GM12891 (cell line): ENCODE measurements at regions not wholly inside any gene's neighbourhood (a gene's known extent, or its start where the extent isn't known, plus 50 kb on each side); places are given as distances from the start of the nearest gene placed in this dataset.

Experiments
- PAX5 ChIP-seq: IDR thresholded peaks from 2 replicates; pipeline ENCODE4 v1.6.1; 2011; ENCODE audit warnings: low read length, moderate library complexity, mild to moderate bottlenecking; ENCODE audit not compliant: insufficient read depth, severe bottlenecking
- POLR2A ChIP-seq: IDR thresholded peaks from 2 replicates; pipeline ENCODE4 v1.6.1; 2011; ENCODE audit warnings: low read depth, low read length, control low read depth
- POLR2AphosphoS5 ChIP-seq: IDR thresholded peaks from 2 replicates; pipeline ENCODE4 v1.6.1; 2011; ENCODE audit warnings: low read depth, low read length, control low read depth
- POU2F2 ChIP-seq: IDR thresholded peaks from 2 replicates; pipeline ENCODE4 v1.6.1; 2011; ENCODE audit warnings: low read depth, mild to moderate bottlenecking, control low read depth, low read length, moderate library complexity
- TAF1 ChIP-seq: IDR thresholded peaks from 2 replicates; pipeline ENCODE4 v1.6.1; 2011; ENCODE audit warnings: low read depth, low read length, control low read depth

GRCh38 chr5:165163861-165164260 is 1658.4 kb downstream of the MAT2B start:
- TF ChIP-seq POLR2A (no peak), POLR2AphosphoS5 (no peak), TAF1 (no peak), PAX5 (no peak), POU2F2 (no peak)
